SK-N-SH treated with all-trans-retinoic acid at 6 μM for 48 hours (cell line): ENCODE measurements at regions not wholly inside any gene's neighbourhood (a gene's known extent, or its start where the extent isn't known, plus 50 kb on each side); places are given as distances from the start of the nearest gene placed in this dataset.

Source experiments
- ATAC-seq: fragments of 200-7000 bp; cut with Tn5 transposase; 3 replicates; pipeline ENCODE4 v1.9.1; 2020; ENCODE audit warnings: mild to moderate bottlenecking, moderate library complexity
- ARNTL ChIP-seq: fragments of 450-650 bp; formaldehyde crosslinking; IDR thresholded peaks from 2 replicates; pipeline ENCODE4 v1.5.0; 2020; ENCODE audit warnings: low read depth, mild to moderate bottlenecking, moderate library complexity, borderline replicate concordance
- BACH2 ChIP-seq: fragments of 250-450 bp; sonication (Bioruptor Pico); IDR thresholded peaks from 2 replicates; pipeline ENCODE4 v1.9.0; 2021; ENCODE audit warnings: mild to moderate bottlenecking, borderline replicate concordance
- CREB5 ChIP-seq: fragments of 250-450 bp; sonication (Bioruptor Pico); IDR thresholded peaks from 2 replicates; pipeline ENCODE4 v1.5.1; 2020; ENCODE audit warnings: low read depth, mild to moderate bottlenecking, moderate library complexity
- CSRNP3 ChIP-seq: fragments of 250-450 bp; sonication (Bioruptor Pico); IDR thresholded peaks from 2 replicates; pipeline ENCODE4 v1.5.1; 2021; ENCODE audit warnings: mild to moderate bottlenecking, moderate library complexity
- ESRRG ChIP-seq: fragments of 250-450 bp; sonication (Bioruptor Pico); IDR thresholded peaks from 2 replicates; pipeline ENCODE4 v1.6.1; 2021; ENCODE audit warnings: mild to moderate bottlenecking
- GLIS3 ChIP-seq: fragments of 250-450 bp; sonication (Bioruptor Pico); IDR thresholded peaks from 2 replicates; pipeline ENCODE4 v1.5.0; 2020; ENCODE audit warnings: mild to moderate bottlenecking, moderate library complexity
- ISL1 ChIP-seq: fragments of 250-450 bp; sonication (Bioruptor Pico); IDR thresholded peaks from 2 replicates; pipeline ENCODE4 v2.1.2; 2022; ENCODE audit warnings: mild to moderate bottlenecking, moderate library complexity
- OSR1 ChIP-seq: fragments of 250-450 bp; sonication (Bioruptor Pico); IDR thresholded peaks from 2 replicates; pipeline ENCODE4 v1.8.0; 2022; ENCODE audit warnings: moderate library complexity, mild to moderate bottlenecking, inconsistent platforms
- POU6F1 ChIP-seq: fragments of 250-450 bp; sonication (Bioruptor Pico); IDR thresholded peaks from 2 replicates; pipeline ENCODE4 v1.8.0; 2021; ENCODE audit warnings: low read depth, mild to moderate bottlenecking, moderate library complexity, borderline replicate concordance
- PPARA ChIP-seq: fragments of 250-450 bp; sonication (Bioruptor Pico); IDR thresholded peaks from 2 replicates; pipeline ENCODE4 v1.5.0; 2020; ENCODE audit warnings: mild to moderate bottlenecking, borderline replicate concordance
- RARB ChIP-seq: fragments of 250-450 bp; sonication (Bioruptor Pico); IDR thresholded peaks from 2 replicates; pipeline ENCODE4 v1.8.0; 2021; ENCODE audit warnings: mild to moderate bottlenecking, moderate library complexity
- SNAI2 ChIP-seq: fragments of 250-450 bp; sonication (Bioruptor Pico); IDR thresholded peaks from 2 replicates; pipeline ENCODE4 v1.5.0; 2020; ENCODE audit warnings: mild to moderate bottlenecking, moderate library complexity
- TCF4 ChIP-seq: fragments of 250-450 bp; sonication (Bioruptor Pico); IDR thresholded peaks from 2 replicates; pipeline ENCODE4 v1.8.0; 2021; ENCODE audit warnings: mild to moderate bottlenecking, moderate library complexity, borderline replicate concordance
- TOX ChIP-seq: fragments of 250-450 bp; sonication (Bioruptor Pico); IDR thresholded peaks from 2 replicates; pipeline ENCODE4 v1.8.0; 2021; ENCODE audit warnings: mild to moderate bottlenecking, moderate library complexity, borderline replicate concordance
- TSHZ2 ChIP-seq: fragments of 250-450 bp; sonication (Bioruptor Pico); IDR thresholded peaks from 2 replicates; pipeline ENCODE4 v1.5.0; 2020; ENCODE audit warnings: mild to moderate bottlenecking, moderate library complexity
- ZC3H10 ChIP-seq: fragments of 250-450 bp; sonication (Bioruptor Pico); IDR thresholded peaks from 2 replicates; pipeline ENCODE4 v1.5.1; 2021; ENCODE audit warnings: mild to moderate bottlenecking, moderate library complexity
- ZFP30 ChIP-seq: fragments of 450-650 bp; formaldehyde crosslinking; IDR thresholded peaks from 2 replicates; pipeline ENCODE4 v1.5.0; 2022; ENCODE audit warnings: mild to moderate bottlenecking, moderate library complexity
- ZNF565 ChIP-seq: fragments of 450-650 bp; formaldehyde crosslinking; conservative IDR thresholded peaks from 2 replicates; pipeline ENCODE4 v1.5.0; 2020; ENCODE audit warnings: low read depth, mild to moderate bottlenecking, moderate library complexity
- ZNF70 ChIP-seq: fragments of 450-650 bp; formaldehyde crosslinking; IDR thresholded peaks from 2 replicates; pipeline ENCODE4 v1.5.0; 2020; ENCODE audit warnings: mild to moderate bottlenecking, moderate library complexity
- ZNF8 ChIP-seq: fragments of 450-650 bp; formaldehyde crosslinking; IDR thresholded peaks from 2 replicates; pipeline ENCODE4 v1.5.0; 2020; ENCODE audit warnings: mild to moderate bottlenecking, moderate library complexity

- no peak for ATAC-seq
- no peak for TF ChIP-seq ZC3H10 (CRISPR knock-in tag)
- TF ChIP-seq TCF4 = no peak
- TF ChIP-seq ISL1 (CRISPR knock-in tag) = no peak
- TF ChIP-seq TOX (CRISPR knock-in tag) = no peak
- no peak for TF ChIP-seq SNAI2 (CRISPR knock-in tag)
Observed at GRCh38 chr2:195021711-195022507, 635.1 kb upstream of the SLC39A10 start.

GRCh38 chr2:195018462-195018861 lies 638.6 kb upstream of the SLC39A10 start:
- no peak for TF ChIP-seq ZFP30 (CRISPR knock-in tag)
- no peak for TF ChIP-seq SNAI2 (CRISPR knock-in tag)
- TF ChIP-seq ZC3H10 (CRISPR knock-in tag) = no peak
- no peak for TF ChIP-seq ZNF70
- TF ChIP-seq OSR1 (CRISPR knock-in tag) = no peak
- no peak for TF ChIP-seq POU6F1 (CRISPR knock-in tag)
- TF ChIP-seq ISL1 (CRISPR knock-in tag) = no peak
- TF ChIP-seq GLIS3 = no peak
- no peak for ATAC-seq

GRCh38 chr2:195017890-195018289 lies 639.1 kb upstream of the SLC39A10 start:
- no peak for ATAC-seq
- TF ChIP-seq GLIS3 (no peak), ZNF8 (no peak), ZC3H10 (CRISPR knock-in tag) (no peak), ZNF70 (no peak), CSRNP3 (no peak), PPARA (CRISPR knock-in tag) (no peak), OSR1 (CRISPR knock-in tag) (no peak), TOX (CRISPR knock-in tag) (no peak), ISL1 (CRISPR knock-in tag) (no peak), TSHZ2 (CRISPR knock-in tag) (no peak), ZNF565 (CRISPR knock-in tag) (no peak), BACH2 (CRISPR knock-in tag) (no peak), ZFP30 (CRISPR knock-in tag) (no peak)

GRCh38 chr2:195016841-195017240 lies 640.2 kb upstream of the SLC39A10 start:
- ATAC-seq = no peak
- TF ChIP-seq CREB5 (CRISPR knock-in tag) (no peak), PPARA (CRISPR knock-in tag) (no peak), ZC3H10 (CRISPR knock-in tag) (no peak), ZNF565 (CRISPR knock-in tag) (no peak), POU6F1 (CRISPR knock-in tag) (no peak), RARB (no peak), SNAI2 (CRISPR knock-in tag) (no peak), ZNF70 (no peak), ISL1 (CRISPR knock-in tag) (no peak), CSRNP3 (no peak), ARNTL (CRISPR knock-in tag) (no peak), TOX (CRISPR knock-in tag) (no peak), ZNF8 (no peak), TSHZ2 (CRISPR knock-in tag) (no peak), ESRRG (CRISPR knock-in tag) (no peak)
